DMS153 (cell line): ENCODE measurements at regions not wholly inside any gene's neighbourhood (a gene's known extent, or its start where the extent isn't known, plus 50 kb on each side); places are given as distances from the start of the nearest gene placed in this dataset.

ENCODE experiments used
- DNase-seq: peaks from one replicate; lab custom pipeline; 2025; lab: John Stamatoyannopoulos, UW

DNA sequence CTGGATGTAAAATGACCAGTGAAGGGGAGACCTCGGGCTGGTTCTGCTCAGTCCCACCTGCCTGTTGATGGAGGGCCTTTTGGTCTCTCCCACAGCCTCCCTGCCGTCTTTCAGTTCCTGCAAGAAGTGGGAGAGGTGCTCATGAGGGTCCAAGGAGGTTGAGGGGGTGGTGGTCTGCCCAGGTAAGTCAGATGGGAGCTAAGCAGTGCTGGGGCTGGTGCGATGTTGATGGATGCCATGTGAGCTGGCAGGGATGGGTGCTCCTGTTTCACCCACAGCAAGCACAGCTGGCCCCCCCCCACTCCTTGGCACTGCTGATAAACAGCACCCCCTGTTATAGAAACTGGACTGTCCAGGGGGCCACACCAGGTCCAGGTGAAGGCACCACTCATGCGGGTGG, 145.6 kb downstream of the NSG2 start:
- no peak for DNase-seq

DNA sequence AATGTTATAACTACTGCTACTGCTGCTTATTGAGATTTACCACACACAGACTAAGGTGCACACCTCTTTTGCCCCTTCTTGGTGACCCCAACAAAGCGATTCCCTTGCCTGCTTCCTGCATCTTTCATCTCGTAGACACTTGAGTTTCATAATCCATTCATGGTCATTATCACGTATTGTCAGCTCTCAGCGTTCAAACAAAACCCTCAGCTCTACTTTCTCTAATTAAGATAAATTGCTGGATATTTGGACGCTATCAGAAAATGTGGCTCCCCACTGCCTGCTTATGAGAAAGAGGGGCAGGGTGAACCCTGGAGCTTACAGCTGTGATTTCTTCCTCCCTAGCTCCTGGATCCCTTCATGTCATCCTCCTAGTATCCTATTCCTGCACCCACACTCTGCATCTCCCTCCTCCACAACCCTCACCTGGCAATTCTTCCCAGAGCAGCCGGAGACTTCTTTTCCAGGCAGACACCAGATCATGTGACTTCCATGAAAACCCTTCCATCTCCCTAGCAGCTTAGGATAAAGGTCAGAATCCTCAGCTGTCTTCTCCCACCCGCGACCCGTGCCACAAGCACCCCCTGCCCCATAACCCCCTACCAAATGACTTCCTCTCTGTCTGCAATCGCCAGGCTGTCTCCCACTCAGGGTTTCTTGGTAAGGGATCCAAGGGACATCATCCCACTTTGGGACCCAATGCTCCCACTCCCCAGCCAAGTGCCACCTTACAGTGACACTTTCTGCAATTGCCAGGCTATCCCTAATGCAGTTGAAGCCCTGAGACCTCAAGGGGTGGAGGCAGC, 146.5 kb downstream of the NSG2 start:
- DNase-seq, result no peak

DNA sequence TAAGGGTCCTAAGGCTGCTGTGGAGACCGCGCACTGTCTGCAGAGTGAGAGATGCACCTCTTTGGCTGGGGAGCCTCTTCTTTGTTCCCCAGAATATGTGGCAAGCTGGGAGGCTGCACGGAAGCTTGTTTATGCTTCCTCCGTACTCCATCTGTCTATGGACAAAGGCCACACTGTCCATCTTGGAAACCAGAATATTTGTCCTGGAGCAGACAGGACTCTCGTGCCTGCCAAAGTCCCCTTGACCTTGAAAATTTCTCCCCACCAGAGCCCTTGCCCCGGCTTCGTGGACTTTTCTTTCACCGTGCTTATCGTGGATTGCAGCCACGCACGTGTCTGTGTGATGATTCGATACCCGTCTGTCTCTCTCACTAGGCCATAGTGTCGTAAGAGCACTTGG, 147.4 kb downstream of the NSG2 start:
- DNase-seq, result no peak

DNA sequence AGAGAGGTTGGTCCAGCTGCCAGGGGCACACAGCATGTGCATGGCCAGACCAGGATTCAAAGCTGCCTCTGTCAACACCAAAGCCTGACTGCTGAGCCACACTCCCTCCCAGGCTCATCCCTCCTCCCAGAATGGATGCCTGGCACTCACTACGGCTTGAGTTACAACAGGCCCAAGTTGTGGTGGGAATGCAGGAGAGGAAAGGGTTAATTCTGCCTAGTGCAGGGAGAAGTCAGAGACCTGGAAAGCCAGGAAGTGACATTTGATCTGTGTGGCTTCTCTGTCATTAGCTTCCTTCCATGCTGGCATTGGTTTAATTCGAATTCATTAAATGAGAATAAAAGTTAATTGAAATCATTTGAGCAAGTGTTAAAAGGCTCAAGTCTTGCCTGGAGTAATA, 150.0 kb downstream of the NSG2 start:
- no peak for DNase-seq

DNA sequence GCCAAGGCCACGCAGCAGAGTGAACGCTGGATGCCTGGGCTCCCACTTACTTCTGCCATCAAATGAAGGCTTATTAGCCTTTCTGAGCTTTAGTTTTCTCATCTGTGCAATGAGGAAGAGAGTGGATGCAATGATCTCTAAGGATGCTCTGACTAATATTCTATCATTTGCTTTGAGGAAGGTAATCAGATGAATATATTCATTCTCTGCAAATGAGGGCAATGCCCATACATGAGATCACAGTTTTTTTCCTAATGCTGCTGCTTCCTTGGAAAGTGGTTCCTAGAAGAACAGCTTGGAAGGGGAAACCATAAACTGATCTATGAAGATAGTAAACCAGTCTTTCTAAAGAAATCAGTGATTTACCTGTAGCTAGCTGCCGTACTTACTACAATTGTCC, 152.4 kb downstream of the NSG2 start:
- DNase-seq, result no peak

DNA sequence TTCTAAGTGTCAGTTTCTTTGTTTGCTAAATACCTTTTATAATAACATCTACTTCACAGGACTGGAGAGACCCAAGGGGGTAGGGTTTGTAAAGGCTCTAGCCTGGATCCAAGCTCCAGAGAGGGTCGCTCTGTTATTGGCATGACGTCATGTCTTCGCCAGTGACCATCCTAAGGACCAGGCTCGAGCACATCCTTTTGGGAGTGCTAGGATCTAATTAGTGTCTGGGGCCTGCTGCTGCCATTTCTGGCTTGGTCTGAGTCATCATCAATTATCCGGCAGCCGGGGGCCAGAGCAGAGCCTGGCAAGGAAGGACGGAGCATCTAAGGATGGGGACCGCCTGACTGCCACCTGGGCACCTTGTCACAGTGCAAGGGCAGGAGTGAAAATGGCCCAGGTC, 153.0 kb downstream of the NSG2 start:
- no peak for DNase-seq

DNA sequence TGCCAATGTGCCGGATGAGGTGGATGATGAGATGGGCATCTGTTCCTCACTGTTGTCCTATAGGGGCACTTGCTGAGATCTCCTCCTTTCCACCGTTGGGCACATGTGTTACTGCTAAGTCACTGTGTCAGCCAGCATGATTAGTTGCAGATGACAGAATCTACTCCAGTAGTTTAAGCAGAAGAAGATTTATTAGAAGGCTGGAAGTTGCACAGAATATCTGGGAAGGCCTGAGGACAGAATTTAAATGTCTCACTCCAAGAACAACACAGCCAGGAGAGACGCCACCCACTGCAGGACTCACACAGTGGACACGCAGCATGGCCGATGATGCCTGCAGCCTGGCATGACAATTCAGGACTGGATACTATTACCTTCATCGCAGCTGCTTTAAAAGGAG, 157.5 kb downstream of the NSG2 start:
- DNase-seq, result no peak

DNA sequence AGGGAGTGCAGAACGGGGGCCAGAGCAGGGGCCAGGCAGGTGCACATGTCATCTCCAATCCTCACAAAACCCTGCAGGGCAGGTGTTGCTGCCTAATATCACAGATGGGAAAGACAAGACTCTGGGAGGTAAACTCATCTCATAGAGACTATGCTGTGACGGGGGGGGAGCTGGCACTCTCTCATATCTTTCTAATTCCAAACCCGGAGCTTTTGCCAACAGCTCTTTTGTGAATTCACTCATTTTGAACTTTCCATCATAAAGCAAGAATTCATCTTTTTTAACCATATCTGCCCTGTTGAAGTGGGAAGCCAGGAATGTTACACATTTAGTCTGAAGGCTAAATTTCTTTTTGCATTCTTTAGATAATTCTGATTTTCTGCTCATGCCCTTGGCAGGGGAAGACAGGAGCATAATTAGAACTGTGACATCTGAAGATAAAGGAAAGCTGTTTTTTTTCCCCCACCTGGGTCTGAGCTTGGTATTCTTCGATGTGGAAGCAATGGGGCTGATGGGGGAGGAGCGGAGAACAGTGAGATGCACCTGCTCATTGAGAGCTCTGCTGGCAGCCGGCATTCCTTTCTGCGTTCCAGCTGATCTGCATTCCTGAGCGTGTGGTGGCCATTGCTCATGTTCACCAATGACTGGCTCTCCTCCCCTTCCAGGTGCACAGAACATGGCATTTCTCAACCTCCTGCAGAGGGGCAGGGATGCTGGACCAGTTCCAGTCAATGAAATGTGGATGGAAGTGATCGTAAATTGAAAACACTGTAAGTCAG, 159.2 kb downstream of the NSG2 start:
- no peak for DNase-seq

DNA sequence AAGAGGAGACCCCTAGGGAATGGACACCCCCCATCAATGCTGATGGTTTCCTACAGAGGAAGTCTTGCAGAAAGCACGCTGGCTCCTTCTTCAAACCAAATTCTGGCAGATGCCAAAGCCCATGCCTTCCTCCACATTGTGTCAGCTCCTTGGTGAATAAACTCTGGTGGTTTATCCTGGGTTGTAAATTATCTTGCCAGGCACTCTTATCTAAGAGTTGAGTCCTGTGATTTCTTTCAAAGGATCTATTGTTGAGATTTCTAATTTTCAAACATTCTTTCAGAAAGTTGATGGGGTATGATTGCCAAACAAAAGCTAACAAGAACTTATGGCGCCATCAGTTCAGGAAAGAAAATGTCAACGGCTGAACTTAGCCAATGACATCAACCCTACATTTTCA, 160.4 kb downstream of the NSG2 start:
- no peak for DNase-seq

DNA sequence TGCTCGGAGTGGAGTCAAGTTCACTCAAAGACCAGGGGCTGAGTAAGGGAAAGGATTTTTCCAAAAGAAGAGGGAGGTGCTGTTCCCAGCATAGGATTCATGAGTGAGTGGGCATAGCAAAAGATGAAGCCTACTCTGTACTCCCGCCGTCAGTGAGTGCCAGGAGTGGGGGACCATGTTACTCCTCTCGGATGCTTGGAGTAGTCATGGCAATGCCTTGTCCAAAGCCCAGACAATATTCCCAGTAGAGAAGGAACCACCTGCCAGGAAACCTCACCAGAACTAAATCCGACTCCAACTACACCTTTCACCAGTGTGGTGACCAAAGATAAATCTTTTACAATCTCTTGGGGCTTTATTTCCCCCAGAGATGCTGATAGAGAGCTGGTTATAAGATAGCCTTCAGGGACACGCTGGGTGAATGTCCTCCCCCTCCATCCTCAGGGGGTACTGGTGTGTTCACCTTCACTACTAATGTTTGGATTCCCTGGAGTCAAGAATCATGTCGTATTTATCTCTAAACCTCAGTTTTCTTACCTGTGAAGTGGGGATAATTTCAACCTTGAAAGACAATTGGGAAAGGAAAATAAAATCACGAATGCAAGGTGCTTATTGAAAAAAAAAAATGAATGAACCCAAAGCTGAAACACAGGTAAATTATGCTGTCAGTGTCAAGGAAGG, 165.2 kb downstream of the NSG2 start:
- DNase-seq, result no peak

DNA sequence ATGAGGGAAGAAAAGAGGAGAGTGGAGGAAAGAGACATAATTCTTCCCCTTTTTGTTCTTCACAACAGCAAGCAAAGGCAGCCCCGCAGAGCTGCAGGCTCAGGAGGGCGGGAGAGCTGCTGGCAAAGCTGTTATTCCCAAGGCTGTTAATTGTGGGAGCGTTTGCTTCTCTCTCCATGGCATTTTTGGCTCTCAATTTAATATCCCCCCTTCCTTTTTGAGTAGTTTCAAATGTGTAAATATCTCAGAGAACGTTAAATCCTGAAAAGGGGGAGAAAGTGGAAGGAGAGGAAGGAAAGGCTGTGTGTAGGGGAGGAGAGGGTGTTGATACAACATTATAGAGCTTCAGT, 165.7 kb downstream of the NSG2 start:
- DNase-seq, result no peak

DNA sequence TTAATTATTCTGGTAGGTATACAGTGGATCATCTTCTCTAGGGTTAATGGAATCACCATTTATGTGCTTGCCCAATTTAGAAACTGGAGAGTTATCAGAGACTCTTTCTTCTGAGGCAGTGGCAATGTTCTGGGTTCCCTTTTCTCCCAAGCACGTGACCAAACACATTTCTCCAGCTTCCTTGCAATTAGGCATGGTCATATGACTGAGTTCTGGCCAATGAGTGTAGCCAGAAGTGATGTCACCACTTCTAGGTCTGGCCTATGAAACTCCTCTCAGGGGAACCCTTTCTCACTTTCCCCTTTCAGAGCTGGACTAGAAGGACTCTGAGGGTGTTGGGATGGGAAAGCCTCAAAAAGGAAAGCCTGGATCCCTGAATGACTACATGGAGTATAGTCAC, 172.0 kb downstream of the NSG2 start:
- DNase-seq, result no peak

DNA sequence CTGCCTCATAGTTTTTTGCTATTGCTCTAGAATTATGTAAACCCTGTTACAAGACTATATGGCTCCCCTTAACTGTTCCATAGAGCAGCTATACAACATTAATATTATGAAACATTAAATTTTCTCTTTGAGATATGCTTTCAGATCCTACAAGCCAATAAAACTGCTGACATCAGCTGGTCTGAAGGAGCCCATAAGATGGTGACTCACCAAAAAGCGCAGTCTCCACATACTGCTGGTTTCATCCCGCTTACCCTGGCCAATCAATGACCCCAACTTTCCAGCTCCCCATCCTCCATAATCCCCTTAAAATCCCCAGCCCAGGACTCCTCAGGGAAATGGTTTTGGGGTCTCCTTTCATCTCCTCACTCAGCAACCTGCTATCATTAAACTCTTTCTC, 172.7 kb downstream of the NSG2 start:
- DNase-seq, result no peak

DNA sequence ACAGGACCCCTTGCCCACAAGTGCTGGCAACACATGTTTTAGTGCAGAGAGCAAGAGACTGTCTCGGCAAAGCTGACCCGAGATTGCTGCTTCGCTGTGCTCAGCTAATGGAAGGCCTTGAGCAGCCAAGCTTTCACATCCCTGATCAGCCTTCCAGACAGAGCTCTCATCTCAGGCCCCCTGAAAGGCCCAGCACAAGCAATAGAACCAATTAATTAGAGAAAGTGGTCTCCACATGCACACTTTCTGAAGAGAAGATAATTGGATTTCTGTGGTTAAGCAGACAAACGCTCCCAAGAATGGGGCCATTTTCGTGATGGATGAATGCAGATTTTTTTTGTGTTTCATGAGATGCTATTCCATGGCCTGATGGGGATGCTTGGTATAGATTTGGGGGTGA, 174.9 kb downstream of the NSG2 start:
- DNase-seq, result no peak

DNA sequence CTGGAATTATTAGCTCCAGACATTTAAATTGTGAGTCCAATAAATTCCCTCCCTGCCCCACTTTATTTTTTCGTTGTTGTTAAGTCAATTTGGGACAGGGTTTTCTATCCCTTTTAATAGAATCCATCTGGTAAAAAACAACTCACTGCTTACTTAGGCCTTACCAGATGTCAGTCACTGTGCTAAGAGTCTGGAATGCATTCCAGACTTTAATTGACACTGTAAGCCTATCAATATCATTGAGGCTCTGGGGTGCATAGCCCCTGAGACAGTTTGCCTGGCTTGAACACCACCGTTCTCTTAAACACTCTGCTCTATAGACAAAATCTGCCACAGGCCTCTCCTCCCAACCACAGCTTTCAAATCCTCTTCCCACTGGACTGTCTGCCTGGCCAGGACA, 175.9 kb downstream of the NSG2 start:
- DNase-seq, result no peak

DNA sequence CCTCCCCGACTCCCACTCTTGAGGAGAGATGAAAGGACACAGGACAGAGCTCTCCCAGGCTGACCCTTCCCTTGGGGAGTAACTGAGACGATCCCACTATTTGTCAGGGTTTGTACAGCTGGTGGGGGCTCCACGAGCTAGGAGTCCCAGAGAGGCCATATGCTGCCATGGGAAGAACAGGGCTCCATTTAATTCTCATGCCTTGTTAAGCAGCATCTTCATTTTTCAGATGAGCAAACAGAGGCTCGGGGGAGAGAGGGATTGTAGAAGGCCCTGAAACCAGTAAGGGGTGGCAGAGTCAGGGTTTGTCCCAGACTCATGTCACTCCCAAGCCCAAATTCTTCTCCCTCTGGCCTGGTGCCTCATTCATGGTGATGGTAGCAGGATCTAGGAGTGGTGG, 176.4 kb downstream of the NSG2 start:
- DNase-seq, result no peak

DNA sequence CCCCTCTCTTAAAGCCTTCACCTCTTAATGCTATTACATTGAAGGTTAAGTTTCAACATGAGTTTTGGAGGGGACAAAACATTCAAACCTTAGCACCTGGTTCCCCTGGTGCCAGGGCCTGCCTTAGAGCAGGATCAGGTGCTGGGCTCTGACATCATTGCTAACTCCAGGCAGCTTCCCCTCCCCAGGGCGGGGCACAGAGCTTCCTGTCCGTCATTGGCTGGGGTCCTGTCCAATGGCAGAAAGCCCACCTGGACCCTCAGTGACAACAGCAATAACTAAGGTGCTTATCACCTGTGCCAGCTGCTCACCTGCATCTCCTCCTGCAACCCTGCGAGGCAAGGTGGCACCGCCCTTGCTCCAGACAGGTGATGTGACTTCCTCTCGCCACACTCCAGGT, 177.4 kb downstream of the NSG2 start:
- peak; percentile 58 for DNase-seq

DNA sequence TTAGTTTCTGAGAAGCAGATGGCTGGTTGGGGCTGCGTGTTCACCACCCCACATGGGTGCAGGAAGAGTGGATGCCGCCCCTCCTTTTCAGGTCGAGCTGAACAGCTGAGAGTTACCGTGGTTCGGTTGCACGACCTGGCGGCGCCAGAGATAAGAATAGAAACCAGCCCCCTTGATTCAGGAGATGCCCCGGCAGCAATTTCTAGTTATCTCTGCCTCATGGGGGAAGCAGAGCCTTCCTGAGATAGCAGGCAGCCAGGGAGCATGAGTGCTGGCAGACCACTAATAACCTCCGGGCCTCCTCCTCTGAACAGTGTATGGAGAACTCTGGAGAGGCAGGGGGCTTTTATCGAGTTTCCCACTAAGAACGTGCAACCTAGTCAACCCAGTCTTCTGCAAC, 177.8 kb downstream of the NSG2 start:
- DNase-seq, result no peak

DNA sequence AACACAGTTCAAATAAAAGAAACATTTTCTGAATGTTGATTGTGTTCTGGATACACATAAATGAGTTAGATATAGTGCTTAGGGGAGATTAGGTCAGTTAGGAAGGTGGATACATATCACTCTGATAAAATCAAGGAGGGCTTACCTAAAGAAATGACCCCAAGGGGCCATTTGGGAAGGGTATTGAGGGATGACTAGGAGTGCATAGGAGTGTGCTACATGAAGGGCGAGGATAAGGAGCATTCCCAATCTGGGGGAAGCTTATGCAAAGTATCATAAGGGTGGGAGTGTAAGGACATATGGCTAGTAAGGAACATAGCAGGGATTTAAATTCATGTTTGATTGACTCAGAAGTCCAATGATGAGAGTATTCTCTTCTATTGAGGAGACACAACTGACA, 183.6 kb downstream of the NSG2 start:
- DNase-seq, result no peak

DNA sequence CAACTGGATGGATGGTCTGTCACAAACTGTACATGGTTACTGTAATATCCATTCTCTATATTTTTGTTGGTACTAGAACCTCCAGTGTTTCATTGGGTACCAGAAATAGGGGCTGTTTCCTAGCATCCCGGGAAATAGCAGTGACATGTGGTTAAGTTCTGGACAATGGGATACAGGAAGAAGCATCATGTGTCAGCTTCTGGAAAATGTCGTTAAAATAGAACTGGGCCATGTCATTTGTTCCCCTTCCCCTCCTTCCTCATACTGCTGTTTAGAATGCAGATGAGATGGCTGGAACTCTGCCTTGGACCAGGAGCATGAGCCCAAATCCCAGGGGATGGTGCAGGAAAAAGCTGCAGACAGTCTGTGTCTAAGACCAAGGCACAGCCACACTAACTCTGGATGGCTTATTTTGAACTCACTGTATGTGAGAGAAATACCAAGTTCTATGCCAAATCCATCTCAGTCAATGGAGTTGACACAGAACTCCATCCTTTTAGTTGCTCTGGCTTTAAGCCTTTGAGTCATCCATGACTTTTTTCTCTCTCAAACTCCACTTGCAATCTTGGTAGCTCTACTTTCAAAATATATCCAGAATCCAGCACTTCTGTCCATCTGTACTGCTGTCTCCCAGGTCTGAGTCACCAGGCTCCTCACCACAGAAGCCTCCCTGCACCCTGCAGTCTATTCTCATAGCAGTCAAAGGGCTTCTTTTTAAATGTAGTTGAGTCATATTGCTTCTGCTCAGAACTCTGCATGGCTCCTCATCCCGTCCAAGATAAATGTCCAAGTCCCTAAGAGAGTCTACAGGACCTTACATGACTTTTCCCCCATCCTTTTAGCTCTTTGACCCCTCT, 184.2 kb downstream of the NSG2 start:
- no peak for DNase-seq

DNA sequence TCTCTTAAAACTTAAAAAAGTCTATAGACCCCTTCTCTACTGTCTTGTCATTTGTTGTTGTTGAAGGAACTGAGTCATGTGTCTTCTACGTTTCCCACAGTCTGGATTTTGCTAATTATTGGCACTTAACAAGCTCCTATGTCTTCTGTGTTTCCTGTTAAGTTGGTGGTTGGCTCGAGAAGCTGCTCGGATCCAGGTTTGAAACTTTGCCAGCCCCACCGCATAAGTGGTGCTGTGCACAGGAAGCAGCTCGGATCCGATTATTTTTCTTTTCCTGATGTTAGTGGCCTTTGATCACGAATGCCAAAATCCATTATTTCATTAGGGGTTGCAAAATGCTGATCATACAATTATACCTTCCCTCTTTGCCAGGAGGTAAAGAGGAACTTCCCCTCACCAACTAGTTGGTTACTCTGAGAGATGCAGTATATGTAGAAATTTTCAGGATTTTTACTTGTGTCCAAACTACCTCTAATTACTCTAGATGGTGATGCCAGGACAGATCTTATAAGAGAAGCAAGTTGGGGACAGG, 186.5 kb downstream of the NSG2 start:
- DNase-seq, result peak; percentile 12

DNA sequence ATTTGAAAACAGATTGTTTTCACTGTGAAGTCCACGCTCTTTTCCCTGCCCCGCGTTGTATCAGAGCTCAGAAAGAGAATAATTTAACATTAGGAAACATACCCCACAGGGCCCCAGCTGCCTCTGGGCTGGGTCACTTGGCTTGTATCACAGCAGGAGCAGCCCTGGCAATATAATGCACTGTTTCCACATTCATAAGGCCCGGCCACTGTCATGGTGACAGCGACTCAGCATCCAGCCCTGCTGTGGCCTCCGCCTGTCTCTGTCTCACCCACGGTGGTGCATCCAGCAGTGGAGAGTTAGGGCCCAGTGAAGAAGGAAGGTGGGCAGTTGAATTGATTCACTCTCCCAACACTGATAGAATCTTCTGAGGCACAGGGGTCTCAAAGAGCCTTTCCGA, 188.9 kb downstream of the NSG2 start:
- no peak for DNase-seq
